GM12872 (cell line): ENCODE measurements at regions not wholly inside any gene's neighbourhood (a gene's known extent, or its start where the extent isn't known, plus 50 kb on each side); places are given as distances from the start of the nearest gene placed in this dataset.

Source experiments
- CTCF ChIP-seq: IDR thresholded peaks from 3 replicates; pipeline ENCODE4 v1.5.1; 2011; ENCODE audit warnings: low read depth, mild to moderate bottlenecking, low read length, moderate library complexity; ENCODE audit not compliant: insufficient read depth

- TF ChIP-seq CTCF = no peak
These were observed 417.7 kb upstream of the CELF2 start for GRCh38 chr10:10600004-10600403.

GRCh38 chr10:10605551-10606081 is 412.1 kb upstream of the CELF2 start:
- TF ChIP-seq CTCF = no peak

- TF ChIP-seq CTCF = no peak
These were observed 408.2 kb upstream of the CELF2 start for GRCh38 chr10:10609379-10609955.

- TF ChIP-seq CTCF = no peak
These were observed 407.5 kb upstream of the CELF2 start for GRCh38 chr10:10610171-10610570.

- no peak for TF ChIP-seq CTCF
These were observed 405.5 kb upstream of the CELF2 start for GRCh38 chr10:10612151-10612550.

GRCh38 chr10:10613656-10614244 is 403.9 kb upstream of the CELF2 start:
- TF ChIP-seq CTCF = no peak

- TF ChIP-seq CTCF = no peak
These were observed 400.0 kb upstream of the CELF2 start for GRCh38 chr10:10617686-10618085.
